Superior temporal gyrus (tissue), 1 donor: ENCODE measurements at regions not wholly inside any gene's neighbourhood (a gene's known extent, or its start where the extent isn't known, plus 50 kb on each side); places are given as distances from the start of the nearest gene placed in this dataset.

Experiments used
- DNase-seq: peaks from one replicate; pipeline ENCODE4 v3.0.0-alpha.2; 2016; ENCODE audit errors: extremely low spot score

DNA sequence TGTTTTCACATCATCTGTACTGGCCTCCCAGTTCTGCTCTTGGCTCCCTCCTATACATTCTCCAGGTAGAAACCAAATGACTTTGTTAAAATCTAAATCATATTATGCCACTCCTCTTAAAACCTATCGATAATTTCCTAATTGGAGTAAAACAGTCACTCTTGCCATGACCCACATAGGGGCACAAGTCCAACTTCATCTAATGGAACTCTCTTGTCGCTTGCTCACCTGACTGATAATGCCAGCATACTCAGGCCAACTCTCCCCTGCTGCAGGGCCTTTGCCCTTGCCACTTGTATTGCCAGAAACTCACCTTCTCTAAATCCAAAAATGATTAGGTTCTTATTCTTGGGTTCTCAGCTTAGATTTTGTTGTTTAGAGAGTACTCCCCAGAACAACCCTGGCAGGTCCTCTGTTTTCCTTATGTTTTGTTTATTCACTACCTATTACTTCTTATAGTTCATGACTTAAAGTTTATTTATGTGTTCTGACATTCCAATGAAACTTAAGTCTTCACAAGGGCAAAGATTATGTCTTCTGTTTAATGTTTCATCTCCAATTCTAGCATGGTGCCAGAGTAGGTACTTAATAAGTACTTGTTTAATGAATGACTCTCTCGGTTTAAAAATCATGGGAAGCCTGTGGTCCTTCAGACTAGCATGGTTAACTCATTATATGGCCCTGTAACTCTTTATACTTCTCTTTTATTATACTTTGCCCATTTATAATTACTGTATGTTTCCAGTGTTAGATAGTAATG is 345.9 kb upstream of the SMIM30 start:
- no peak for DNase-seq

DNA sequence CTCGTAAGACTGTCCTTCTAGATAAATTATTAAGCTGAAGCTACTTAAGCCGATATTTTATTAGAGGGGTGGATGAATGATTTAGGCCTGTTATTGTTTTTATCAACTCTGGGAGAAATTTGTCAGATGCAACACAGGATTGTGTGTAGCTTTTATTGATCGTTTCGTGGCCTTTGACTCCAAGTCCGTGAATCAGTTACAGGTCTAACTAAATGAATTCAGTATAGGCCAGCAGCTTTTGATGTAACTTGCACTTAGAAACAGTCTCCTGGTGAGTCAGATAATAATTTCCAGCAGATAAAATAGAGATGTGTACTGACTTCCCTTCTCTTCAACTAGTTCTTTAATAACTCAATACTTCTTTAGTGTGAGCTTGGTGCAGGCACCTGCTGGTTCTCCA is 341.7 kb upstream of the SMIM30 start:
- DNase-seq, result no peak

GRCh38 chr7:113456533-113456932 is 338.2 kb upstream of the SMIM30 start:
- no peak for DNase-seq

DNA sequence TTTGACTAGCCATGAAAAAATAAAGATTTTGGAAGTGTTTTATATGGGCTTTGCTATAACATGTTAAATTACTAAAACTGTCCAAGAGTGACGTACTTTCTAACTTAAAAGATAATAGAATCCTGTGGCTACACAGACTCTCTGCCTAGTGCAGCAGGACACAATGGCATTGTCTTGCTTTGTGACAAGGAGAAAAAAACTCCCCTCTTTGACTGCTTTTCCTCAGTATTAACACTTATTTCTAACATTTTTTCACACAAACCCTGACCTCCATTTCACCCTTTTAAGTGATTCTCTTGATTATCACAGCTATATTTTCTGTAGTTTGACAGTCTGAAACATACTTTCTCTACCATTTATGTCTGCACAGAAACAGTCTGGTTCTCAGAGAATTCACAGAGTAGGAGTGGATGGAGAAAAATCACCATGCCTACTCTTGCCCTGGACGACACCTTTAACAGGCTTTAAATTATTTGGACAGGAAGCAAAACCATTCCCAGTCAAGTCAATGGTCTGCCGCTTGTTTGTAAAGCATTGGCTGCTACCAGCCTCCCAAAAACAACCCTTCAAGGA is 336.3 kb upstream of the SMIM30 start:
- DNase-seq, result no peak

DNA sequence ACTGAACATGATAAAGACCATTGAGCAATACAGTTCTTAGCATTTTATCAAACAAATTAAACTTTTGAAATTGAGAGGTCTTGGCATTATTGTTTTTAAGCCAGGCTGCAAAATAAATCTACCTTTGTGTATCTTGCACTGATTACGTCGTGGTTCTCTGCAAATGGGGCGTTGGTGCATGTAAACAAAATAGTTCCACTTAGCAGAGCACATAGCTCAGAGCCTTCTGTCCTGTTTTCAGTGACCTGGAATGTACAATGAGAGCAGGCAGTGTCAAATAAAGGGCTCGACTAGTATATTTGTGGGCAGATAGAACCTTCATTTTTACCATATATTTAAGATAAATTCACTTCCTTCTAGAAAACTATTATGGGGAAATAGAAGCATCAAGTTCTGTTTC is 333.9 kb upstream of the SMIM30 start:
- DNase-seq, result no peak

- no peak for DNase-seq
Measured at GRCh38 chr7:113446791-113447190, 328.4 kb upstream of the SMIM30 start.

GRCh38 chr7:113446391-113446790 is 328.0 kb upstream of the SMIM30 start:
- no peak for DNase-seq

DNA sequence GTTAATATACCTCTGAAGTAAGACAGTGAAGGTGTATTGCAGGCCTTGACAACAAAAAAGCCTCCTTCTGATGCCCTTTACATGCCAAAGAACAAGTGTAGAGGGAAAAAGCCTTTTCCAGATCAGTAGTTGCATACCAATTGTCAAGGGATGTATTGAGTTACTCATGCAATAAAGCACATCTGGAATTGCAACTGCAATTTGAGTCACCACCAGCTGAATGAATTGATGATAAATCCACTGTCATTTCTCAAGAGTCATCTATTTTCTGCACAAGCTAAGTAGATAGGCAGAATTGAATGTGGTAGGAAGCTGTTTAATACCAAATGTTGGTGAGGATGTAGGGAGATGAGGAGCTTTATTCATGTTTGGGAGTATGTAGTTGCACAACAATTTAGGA is 325.9 kb upstream of the SMIM30 start:
- DNase-seq, result no peak

DNA sequence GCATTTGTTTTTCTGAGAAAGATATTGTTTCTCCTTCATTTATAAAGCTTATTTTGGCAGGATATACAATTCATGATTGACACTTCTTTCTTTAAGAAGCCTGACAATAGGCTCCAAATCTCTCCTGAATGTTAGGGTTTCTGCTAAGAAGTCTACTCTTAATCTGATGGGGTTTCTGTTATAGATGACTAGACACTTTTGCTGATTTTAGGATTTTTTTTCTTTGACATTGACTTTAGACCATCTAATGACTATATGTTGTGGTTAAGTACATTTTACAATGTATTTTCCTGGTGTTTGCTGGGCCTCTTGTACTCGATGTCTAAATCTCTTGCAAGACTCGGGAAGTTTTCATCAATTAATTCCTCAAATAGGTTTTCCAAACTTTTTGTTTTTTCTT is 321.8 kb upstream of the SMIM30 start:
- DNase-seq, result no peak

- DNase-seq, result no peak
Measured at GRCh38 chr7:113431406-113431805, 313.1 kb upstream of the SMIM30 start.

DNA sequence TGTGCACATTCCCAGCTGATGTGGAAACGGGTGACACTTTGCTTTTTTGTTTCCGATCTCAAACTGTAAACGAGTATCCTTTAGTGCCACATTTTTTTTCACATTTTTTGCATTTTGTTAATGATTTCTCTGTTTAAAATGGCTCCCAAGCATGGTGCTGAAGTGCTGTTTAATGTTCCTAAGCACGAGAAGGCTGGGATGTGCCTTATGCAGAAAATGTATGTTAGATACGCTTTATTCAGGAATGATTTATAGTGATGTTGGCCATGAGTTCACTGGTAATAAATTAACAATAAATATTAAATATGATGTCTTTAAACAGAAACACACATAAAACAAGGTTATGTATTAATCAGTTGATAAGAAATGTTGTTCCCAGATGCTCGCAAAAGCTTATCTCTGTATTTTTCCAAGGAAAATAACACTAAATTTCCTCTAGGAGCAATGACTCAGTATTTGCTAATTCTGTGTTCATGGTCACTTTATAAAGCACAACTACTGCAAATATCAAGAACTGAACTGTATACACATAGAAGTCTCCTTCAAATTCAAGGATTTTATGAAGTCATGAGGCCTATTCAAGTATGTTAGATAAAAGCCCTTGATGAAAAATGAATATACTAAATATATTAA is 305.9 kb upstream of the SMIM30 start:
- DNase-seq, result no peak

GRCh38 chr7:113421696-113422330 is 303.5 kb upstream of the SMIM30 start:
- DNase-seq, result peak; percentile 90

DNA sequence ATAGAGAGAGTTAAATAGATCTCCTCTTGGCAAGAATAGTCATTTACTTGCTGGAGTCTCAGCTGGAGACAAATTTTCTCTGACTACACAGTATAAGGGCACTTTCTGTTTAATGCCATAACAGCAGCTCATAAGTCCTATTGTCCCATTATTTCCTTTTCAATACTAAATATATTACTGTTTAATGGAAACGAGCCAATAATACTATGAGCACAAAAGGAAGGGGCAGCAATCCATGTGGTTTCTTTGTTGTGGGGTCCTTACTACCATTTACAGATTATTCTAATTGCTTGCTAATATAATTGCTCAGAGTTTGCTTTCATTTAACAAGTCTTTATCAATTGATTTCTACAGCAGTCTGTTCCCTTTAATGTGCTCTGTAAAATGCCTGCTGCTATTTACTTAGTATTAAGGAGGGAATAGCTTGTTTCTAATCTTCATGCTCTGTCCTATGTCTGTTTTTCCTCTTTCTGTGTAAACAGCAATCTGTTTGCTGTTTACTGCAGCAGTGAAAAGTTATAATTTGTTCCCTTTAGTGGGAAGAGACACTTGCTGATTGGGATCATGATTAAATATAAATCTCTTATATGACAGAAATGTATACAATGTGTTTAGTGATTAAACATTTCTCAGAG is 296.2 kb upstream of the SMIM30 start:
- DNase-seq, result no peak

GRCh38 chr7:113412410-113412809 is 294.1 kb upstream of the SMIM30 start:
- DNase-seq, result no peak

DNA sequence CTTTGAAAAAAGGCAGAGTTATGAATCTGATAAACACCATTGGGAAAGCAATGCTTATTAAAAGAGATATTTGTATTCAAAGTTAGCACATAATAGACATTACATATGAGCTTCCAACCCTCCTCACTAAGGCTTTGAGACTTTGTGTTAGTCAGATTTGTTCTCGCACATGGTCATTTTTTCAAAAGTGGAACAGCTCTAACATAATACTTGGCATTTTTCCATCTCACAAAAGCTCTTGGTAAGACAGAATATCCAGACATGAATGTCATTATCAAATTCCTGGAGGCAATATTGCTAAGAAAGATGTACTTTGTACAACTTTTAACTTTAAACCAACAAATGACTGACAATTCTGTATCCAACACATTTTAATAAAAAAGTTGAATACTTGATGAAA is 292.4 kb upstream of the SMIM30 start:
- no peak for DNase-seq

- DNase-seq, result no peak
Measured at GRCh38 chr7:113408999-113409398, 290.6 kb upstream of the SMIM30 start.

DNA sequence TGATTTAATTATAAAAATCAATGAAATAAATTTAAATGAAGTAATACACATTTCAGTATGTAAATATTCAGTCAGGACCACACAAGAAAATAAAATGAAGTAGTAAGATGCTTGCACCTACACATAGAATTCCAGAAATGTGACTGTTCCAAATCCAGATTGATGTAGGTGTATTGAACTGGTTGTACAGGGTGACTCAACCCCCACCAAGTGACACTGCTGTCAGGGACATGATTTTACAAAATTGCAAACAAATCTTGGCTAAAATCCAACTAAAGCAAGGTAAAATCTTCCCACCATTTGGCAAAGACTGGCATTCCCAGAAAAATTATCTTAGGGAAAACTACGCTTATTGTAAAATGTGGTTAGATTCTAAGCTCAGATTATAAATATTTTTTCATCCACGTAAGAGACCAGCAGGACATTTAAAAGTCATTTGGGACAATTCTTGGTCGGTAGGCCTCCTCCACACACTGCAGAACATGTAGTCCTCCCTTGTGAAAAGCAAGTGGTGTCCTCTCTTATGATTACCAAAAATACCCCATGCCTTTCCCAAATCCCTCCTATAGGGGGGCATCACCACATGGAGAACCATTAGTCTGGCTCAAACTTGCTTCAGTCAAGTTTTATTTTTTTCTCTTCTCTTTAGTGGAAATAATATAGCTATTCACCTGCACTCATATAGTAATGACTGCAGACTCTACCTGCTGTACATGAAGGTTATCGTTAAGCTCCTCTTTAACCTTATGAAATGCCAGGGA is 287.1 kb upstream of the SMIM30 start:
- no peak for DNase-seq

GRCh38 chr7:113404245-113404644 is 285.9 kb upstream of the SMIM30 start:
- DNase-seq, result no peak

- DNase-seq, result no peak
Measured at GRCh38 chr7:113402482-113402881, 284.1 kb upstream of the SMIM30 start.

GRCh38 chr7:113402005-113402404 is 283.7 kb upstream of the SMIM30 start:
- DNase-seq, result no peak

DNA sequence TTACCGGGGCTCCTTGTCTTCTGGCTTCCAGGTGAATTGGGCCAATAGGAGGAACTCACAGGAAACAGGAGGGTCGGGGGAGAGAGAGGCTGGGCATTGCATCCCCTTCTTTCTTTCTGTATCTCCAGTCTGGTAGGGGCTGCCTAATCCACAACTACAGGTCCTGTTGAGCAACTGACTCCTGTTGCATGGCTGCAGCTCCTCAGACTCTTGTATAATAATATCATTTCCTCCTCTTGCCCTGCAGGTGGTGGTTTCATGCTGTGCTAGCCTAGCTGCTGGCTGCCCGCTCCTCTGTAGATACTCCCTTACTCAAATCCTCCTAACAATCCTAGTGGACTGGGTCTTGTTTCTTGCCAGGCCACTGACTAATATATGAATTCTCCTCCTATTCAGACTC is 276.5 kb upstream of the SMIM30 start:
- no peak for DNase-seq
